ENCODE measurements at regions not wholly inside any gene's neighbourhood (a gene's known extent, or its start where the extent isn't known, plus 50 kb on each side); places are given as distances from the start of the nearest gene placed in this dataset.

- no peak overlapping the region for H3K27ac ChIP-seq (ENCODE audit: insufficient read depth, low read depth, low read length)
- ChIA-PET CTCF (no interaction called here), POLR2A (no interaction called here)
- DNase-seq (ENCODE audit: low read depth, low spot score): no peak
- no peaks in the 10 kb centered on the region for H3K9me1 ChIP-seq (replicated peaks; ENCODE audit: control insufficient read depth, extremely low read depth, insufficient read depth, low read length)
- TF ChIP-seq JUN (IDR thresholded peaks at IDR 0.05; ENCODE audit: borderline replicate concordance, insufficient read depth, insufficient read length, low read depth) (no peak), POLR2A (IDR thresholded peaks at IDR 0.05; ENCODE audit: low read depth, low read length) (no peak), FOS (IDR thresholded peaks at IDR 0.05; ENCODE audit: borderline replicate concordance, insufficient read depth, low read length) (no peak), CTCF (IDR thresholded peaks at IDR 0.05; ENCODE audit: extremely low read depth in 1 of 2, insufficient read depth in 1 of 2, low read depth in 1 of 2, low read length in 2 of 2) (no peak), POLR2AphosphoS5 (IDR thresholded peaks at IDR 0.05; ENCODE audit: insufficient read depth, low read depth, low read length) (no peak), GATA2 (IDR thresholded peaks at IDR 0.05; ENCODE audit: insufficient read depth, insufficient read length, low read depth, low read length) (no peak), EZH2 (IDR thresholded peaks at IDR 0.05; ENCODE audit: borderline replicate concordance, low read depth, low read length, severe bottlenecking) (no peak), MYC (IDR thresholded peaks at IDR 0.05; ENCODE audit: low read depth, low read length) (no peak), MAX (IDR thresholded peaks at IDR 0.05; ENCODE audit: insufficient read depth, insufficient read length) (no peak)
- H2AFZ ChIP-seq (ENCODE audit: low read depth, low read length): no peak overlapping the region
- no peaks in the 10 kb centered on the region for H3K4me1 ChIP-seq (ENCODE audit: control insufficient read depth, extremely low read depth, insufficient read depth, low read length)
- no peak overlapping the region for H3K9ac ChIP-seq (replicated peaks; ENCODE audit: extremely low read depth, insufficient read depth, low read length)
- no TSS peak for BruUV-seq (replicated peaks)
- no peaks in the 10 kb centered on the region for H3K36me3 ChIP-seq (ENCODE audit: control insufficient read depth in 2 of 2, extremely low read depth in 1 of 2, insufficient read depth in 2 of 2, low read length in 2 of 2)
- H3K79me2 ChIP-seq (ENCODE audit: control insufficient read depth, insufficient read depth, low read length): no peaks in the 10 kb centered on the region
- no peaks in the 10 kb centered on the region for H3K27me3 ChIP-seq (ENCODE audit: control insufficient read depth in 2 of 2, insufficient read depth in 2 of 2, low read length in 2 of 2)
- no peak overlapping the region for H3K4me2 ChIP-seq (ENCODE audit: insufficient read depth, low read length)
- no peak for FAIRE-seq
- no peaks in the 10 kb centered on the region for H4K20me1 ChIP-seq (replicated peaks; ENCODE audit: control insufficient read depth, extremely low read depth, insufficient read depth, low read length)
- dilution Hi-C loops (cut with MboI; ENCODE audit: extremely low pct_ligation_motif_present, low sequenced_read_pairs): no loop called here
- H3K4me3 ChIP-seq (replicated peaks in 1 of 3; ENCODE audit: insufficient read depth in 1 of 3, low read depth in 1 of 3, low read length in 3 of 3): no peak overlapping the region
- intact Hi-C loops (cut with micrococcal nuclease): no loop called here
- H3K9me3 ChIP-seq (replicated peaks; ENCODE audit: control insufficient read depth, insufficient read depth, low read length): no peaks in the 10 kb centered on the region
Observed at GRCh38 chr2:19292007-19292406, 66.4 kb downstream of the OSR1 start.

Data from endothelial cell of umbilical vein (primary cell).